Right lobe of liver (tissue), 4 donors: ENCODE measurements at regions not wholly inside any gene's neighbourhood (a gene's known extent, or its start where the extent isn't known, plus 50 kb on each side); places are given as distances from the start of the nearest gene placed in this dataset.

Source experiments
- POLR2A ChIP-seq: fragments of 450-650 bp; IDR thresholded peaks from one replicate; pipeline ENCODE4 v1.6.1; 2017; ENCODE audit warnings: antibody characterized with exemption, mild to moderate bottlenecking
- TF ChIP-seq, protein P1 (sequence below), 4 donors: fragments of 200-600 bp in 3 of 4; fragments of 450-650 bp in 1 of 4; IDR thresholded peaks; one replicate each; pipeline versions ENCODE4 v1.5.1 to v1.8.0; 2016 to 2022; ENCODE audit warnings: antibody characterized with exemption in 4 of 4, mild to moderate bottlenecking in 2 of 4
- donor health status: DM: no; HTN: no; CAD: no.
- donor health status: DM: no; HTN: no; CAD: no.
- donor health status: DM: no; HTN: yes; CAD: no.

DNA sequence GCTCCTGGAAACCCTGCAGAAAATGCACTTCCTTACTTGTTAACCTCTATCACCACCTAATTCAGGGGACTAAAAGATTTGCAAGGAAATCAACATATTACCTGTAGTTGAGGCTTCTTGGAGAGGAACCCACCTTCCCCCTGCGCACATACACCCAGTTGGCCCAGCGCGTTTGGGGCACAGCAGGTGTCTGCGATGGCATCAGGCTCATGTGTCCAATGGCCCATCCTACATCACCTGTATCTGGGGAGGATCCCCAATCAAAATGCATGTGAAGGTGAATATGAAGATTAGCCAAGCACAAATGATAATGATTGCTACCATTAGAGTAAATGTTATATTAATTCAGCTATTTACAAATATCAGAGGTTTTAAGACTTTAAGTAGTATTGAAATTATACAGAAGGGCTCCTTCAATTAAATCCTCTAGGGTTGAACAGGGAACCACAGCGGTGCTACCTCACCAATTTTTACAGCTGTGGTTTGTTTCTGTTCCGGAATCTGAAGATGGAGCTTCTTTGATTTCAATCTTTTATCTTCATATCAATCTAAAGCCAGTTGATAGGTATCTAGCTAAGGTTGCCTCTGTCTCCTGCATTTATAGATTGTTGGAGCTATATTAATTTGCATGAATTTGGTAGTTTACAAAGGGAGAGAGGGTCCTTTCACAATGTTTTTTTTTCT is 486.0 kb downstream of the RNF144A start:
- TF ChIP-seq, protein P1, sequence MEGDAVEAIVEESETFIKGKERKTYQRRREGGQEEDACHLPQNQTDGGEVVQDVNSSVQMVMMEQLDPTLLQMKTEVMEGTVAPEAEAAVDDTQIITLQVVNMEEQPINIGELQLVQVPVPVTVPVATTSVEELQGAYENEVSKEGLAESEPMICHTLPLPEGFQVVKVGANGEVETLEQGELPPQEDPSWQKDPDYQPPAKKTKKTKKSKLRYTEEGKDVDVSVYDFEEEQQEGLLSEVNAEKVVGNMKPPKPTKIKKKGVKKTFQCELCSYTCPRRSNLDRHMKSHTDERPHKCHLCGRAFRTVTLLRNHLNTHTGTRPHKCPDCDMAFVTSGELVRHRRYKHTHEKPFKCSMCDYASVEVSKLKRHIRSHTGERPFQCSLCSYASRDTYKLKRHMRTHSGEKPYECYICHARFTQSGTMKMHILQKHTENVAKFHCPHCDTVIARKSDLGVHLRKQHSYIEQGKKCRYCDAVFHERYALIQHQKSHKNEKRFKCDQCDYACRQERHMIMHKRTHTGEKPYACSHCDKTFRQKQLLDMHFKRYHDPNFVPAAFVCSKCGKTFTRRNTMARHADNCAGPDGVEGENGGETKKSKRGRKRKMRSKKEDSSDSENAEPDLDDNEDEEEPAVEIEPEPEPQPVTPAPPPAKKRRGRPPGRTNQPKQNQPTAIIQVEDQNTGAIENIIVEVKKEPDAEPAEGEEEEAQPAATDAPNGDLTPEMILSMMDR (IDR thresholded peaks at IDR 0.05) = no peak
- no peak for TF ChIP-seq POLR2A
